Fibroblast of lung (primary cell): ENCODE measurements at regions not wholly inside any gene's neighbourhood (a gene's known extent, or its start where the extent isn't known, plus 50 kb on each side); places are given as distances from the start of the nearest gene placed in this dataset.
A peak's percentile ranks its signal among the peaks of the same experiment; 100 is the strongest.

Experiments
- DNase-seq, 2 donors: peaks; one replicate each; pipeline versions ENCODE4 v3.0.0 to v3.0.0-alpha.2; 2010; ENCODE audit warnings: low read depth in 2 of 2
- H2AFZ ChIP-seq: 2 replicates; pipeline ENCODE4 v1.5.1; 2012; ENCODE audit warnings: low read length, control low read depth, inconsistent platforms
- H3K27ac ChIP-seq: 2 replicates; pipeline ENCODE4 v1.5.1; 2011; ENCODE audit warnings: low read length, control low read depth; ENCODE audit not compliant: insufficient read depth
- H3K27me3 ChIP-seq: 2 replicates; pipeline ENCODE4 v1.5.1; 2011; ENCODE audit warnings: mild to moderate bottlenecking, low read length; ENCODE audit not compliant: control insufficient read depth, insufficient read depth
- H3K36me3 ChIP-seq: 2 replicates; pipeline ENCODE4 v1.5.1; 2011; ENCODE audit warnings: low read length; ENCODE audit not compliant: control insufficient read depth, insufficient read depth
- H3K4me1 ChIP-seq: 2 replicates; pipeline ENCODE4 v1.5.1; 2011; ENCODE audit warnings: low read length; ENCODE audit not compliant: control insufficient read depth, insufficient read depth; ENCODE audit errors: extremely low read depth
- H3K4me2 ChIP-seq: 2 replicates; pipeline ENCODE4 v1.5.1; 2011; ENCODE audit warnings: low read length, control low read depth; ENCODE audit not compliant: insufficient read depth; ENCODE audit errors: extremely low read depth
- H3K4me3 ChIP-seq, 4 experiments: fragments of 200-600 bp in 1 of 4; sonication (generic) in 1 of 4; replicated peaks in 1 of 4; 2 replicates each; pipeline ENCODE4 v1.5.1; 2011 to 2016; ENCODE audit warnings: low read length in 4 of 4, low read depth in 3 of 4, mild to moderate bottlenecking in 3 of 4, control low read depth in 2 of 4, inconsistent platforms in 1 of 4, mixed read lengths in 1 of 4; ENCODE audit not compliant: insufficient read depth in 1 of 4; ENCODE audit errors: control extremely low read depth in 1 of 4
- H3K79me2 ChIP-seq: 2 replicates; pipeline ENCODE4 v1.5.1; 2012; ENCODE audit warnings: mild to moderate bottlenecking, low read length, inconsistent platforms; ENCODE audit not compliant: control insufficient read depth, insufficient read depth
- H3K9ac ChIP-seq: 2 replicates; pipeline ENCODE4 v1.5.1; 2011; ENCODE audit warnings: mild to moderate bottlenecking, low read length, control low read depth; ENCODE audit not compliant: insufficient read depth
- H3K9me3 ChIP-seq: 2 replicates; pipeline ENCODE4 v1.5.1; 2012; ENCODE audit warnings: low read depth, low read length; ENCODE audit not compliant: control insufficient read depth, insufficient read depth
- H4K20me1 ChIP-seq: 2 replicates; pipeline ENCODE4 v1.5.1; 2011; ENCODE audit warnings: low read length; ENCODE audit not compliant: control insufficient read depth, insufficient read depth; ENCODE audit errors: extremely low read depth
- EZH2 ChIP-seq: IDR thresholded peaks from 2 replicates; pipeline ENCODE4 v1.5.1; 2012; ENCODE audit warnings: low read length, control low read depth, mild to moderate bottlenecking; ENCODE audit errors: missing control alignments
- TF ChIP-seq, protein P1 (sequence below), 2 donors: IDR thresholded peaks in 1 of 2; conservative IDR thresholded peaks in 1 of 2; 1 replicate in 1 of 2; 2 replicates in 1 of 2; pipeline ENCODE4 v1.5.1; 2011 to 2012; ENCODE audit warnings: low read length in 2 of 2, control low read depth in 1 of 2, inconsistent platforms in 1 of 2, low read depth in 1 of 2, mild to moderate bottlenecking in 1 of 2

DNA sequence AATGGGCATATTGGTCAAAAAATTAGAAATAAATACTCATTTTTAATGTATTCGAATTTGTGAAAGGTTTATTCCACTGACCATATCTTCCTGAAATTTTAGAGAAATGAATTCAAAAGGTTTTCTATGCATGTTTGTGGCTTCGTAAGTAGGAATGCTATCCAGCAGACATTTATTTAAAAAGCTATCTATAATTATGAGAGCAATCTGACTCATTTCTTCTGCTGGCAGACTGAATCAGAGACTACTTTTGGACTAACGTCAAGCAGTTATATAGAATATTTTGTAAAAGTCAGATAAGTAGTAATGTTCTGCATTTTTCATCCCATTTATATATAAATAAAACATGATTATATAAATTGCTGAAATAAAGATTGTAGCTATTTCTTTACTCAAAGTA, 125.0 kb downstream of the SPCS3 start:
- no peak overlapping the region for H3K4me2 ChIP-seq

GRCh38 chr4:176448761-176449160, 129.0 kb downstream of the SPCS3 start:
- Histone ChIP-seq H3K27me3 (no peaks in the 10 kb centered on the region), H3K4me2 (no peak overlapping the region), H4K20me1 (no peaks in the 10 kb centered on the region), H3K36me3 (no peaks in the 10 kb centered on the region), H2AFZ (no peak overlapping the region), H3K9ac (no peak overlapping the region), H3K4me1 (peaks cover 4% of the 10 kb centered on the region), H3K79me2 (no peaks in the 10 kb centered on the region), H3K27ac (no peak overlapping the region), H3K9me3 (no peaks in the 10 kb centered on the region), H3K4me3 (no peak overlapping the region)
- TF ChIP-seq, protein P1, sequence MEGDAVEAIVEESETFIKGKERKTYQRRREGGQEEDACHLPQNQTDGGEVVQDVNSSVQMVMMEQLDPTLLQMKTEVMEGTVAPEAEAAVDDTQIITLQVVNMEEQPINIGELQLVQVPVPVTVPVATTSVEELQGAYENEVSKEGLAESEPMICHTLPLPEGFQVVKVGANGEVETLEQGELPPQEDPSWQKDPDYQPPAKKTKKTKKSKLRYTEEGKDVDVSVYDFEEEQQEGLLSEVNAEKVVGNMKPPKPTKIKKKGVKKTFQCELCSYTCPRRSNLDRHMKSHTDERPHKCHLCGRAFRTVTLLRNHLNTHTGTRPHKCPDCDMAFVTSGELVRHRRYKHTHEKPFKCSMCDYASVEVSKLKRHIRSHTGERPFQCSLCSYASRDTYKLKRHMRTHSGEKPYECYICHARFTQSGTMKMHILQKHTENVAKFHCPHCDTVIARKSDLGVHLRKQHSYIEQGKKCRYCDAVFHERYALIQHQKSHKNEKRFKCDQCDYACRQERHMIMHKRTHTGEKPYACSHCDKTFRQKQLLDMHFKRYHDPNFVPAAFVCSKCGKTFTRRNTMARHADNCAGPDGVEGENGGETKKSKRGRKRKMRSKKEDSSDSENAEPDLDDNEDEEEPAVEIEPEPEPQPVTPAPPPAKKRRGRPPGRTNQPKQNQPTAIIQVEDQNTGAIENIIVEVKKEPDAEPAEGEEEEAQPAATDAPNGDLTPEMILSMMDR (conservative IDR thresholded peaks at IDR 0.05 in 1 of 2, IDR thresholded peaks at IDR 0.05 in 1 of 2; ENCODE audit: low read depth in 1 of 2, low read length in 2 of 2), result no peak
- no peak for TF ChIP-seq EZH2
- DNase-seq, result no peak

More for the DNA sequence above, 125.0 kb downstream of the SPCS3 start:
- peaks cover 4% of the 10 kb centered on the region for H3K4me1 ChIP-seq
- TF ChIP-seq EZH2, result no peak
- TF ChIP-seq, protein P1 (conservative IDR thresholded peaks at IDR 0.05 in 1 of 2, IDR thresholded peaks at IDR 0.05 in 1 of 2; ENCODE audit: low read depth in 1 of 2, low read length in 2 of 2), result no peak
- no peaks in the 10 kb centered on the region for H4K20me1 ChIP-seq
- no peak overlapping the region for H3K9ac ChIP-seq
- H2AFZ ChIP-seq, result no peak overlapping the region
- no peaks in the 10 kb centered on the region for H3K27me3 ChIP-seq
- no peaks in the 10 kb centered on the region for H3K9me3 ChIP-seq
- no peak overlapping the region for H3K4me3 ChIP-seq
- H3K36me3 ChIP-seq, result no peaks in the 10 kb centered on the region
- DNase-seq, result peak; percentile 88 to 92
- H3K79me2 ChIP-seq, result no peaks in the 10 kb centered on the region
- no peak overlapping the region for H3K27ac ChIP-seq

DNA sequence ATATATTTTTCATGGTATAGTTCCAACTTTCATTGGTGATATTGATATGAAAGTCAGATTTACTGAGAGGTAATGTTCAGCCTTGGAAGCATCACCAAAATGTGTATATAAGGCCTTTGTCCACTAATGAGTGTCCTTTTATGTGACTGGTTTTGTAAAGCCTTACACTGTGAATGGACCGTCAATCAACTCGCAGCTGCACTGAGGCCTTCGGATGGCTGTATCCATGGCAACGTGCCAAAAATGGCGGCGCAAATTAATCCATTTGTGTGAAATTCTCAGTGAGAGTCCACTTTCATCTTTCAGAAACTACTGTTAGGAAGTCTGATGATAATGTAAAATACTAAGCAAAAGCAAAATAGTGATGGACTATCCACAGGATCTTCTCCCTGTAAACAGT, 131.7 kb downstream of the SPCS3 start:
- Histone ChIP-seq H3K4me2 (no peak overlapping the region), H3K27me3 (no peaks in the 10 kb centered on the region), H3K4me1 (no peaks in the 10 kb centered on the region), H3K36me3 (no peaks in the 10 kb centered on the region), H3K27ac (no peak overlapping the region), H3K9ac (no peak overlapping the region), H3K4me3 (no peak overlapping the region), H3K79me2 (no peaks in the 10 kb centered on the region), H2AFZ (no peak overlapping the region), H3K9me3 (no peaks in the 10 kb centered on the region), H4K20me1 (no peaks in the 10 kb centered on the region)
- no peak for DNase-seq
- TF ChIP-seq, protein P1 (conservative IDR thresholded peaks at IDR 0.05 in 1 of 2, IDR thresholded peaks at IDR 0.05 in 1 of 2; ENCODE audit: low read depth in 1 of 2, low read length in 2 of 2), result no peak
- no peak for TF ChIP-seq EZH2
